DND-41 (cell line): ENCODE measurements at regions not wholly inside any gene's neighbourhood (a gene's known extent, or its start where the extent isn't known, plus 50 kb on each side); places are given as distances from the start of the nearest gene placed in this dataset.

Experiments
- EZH2 ChIP-seq: IDR thresholded peaks from 3 replicates; pipeline ENCODE4 v1.6.1; 2012; ENCODE audit warnings: borderline replicate concordance, low read depth, mild to moderate bottlenecking, moderate library complexity, low read length, inconsistent platforms; ENCODE audit not compliant: severe bottlenecking
- TF ChIP-seq, protein P1 (sequence below): IDR thresholded peaks from 2 replicates; pipeline ENCODE4 v1.5.1; 2012; ENCODE audit warnings: borderline replicate concordance, low read length, moderate library complexity, mild to moderate bottlenecking; ENCODE audit not compliant: poor library complexity, severe bottlenecking; ENCODE audit errors: extremely low read depth

DNA sequence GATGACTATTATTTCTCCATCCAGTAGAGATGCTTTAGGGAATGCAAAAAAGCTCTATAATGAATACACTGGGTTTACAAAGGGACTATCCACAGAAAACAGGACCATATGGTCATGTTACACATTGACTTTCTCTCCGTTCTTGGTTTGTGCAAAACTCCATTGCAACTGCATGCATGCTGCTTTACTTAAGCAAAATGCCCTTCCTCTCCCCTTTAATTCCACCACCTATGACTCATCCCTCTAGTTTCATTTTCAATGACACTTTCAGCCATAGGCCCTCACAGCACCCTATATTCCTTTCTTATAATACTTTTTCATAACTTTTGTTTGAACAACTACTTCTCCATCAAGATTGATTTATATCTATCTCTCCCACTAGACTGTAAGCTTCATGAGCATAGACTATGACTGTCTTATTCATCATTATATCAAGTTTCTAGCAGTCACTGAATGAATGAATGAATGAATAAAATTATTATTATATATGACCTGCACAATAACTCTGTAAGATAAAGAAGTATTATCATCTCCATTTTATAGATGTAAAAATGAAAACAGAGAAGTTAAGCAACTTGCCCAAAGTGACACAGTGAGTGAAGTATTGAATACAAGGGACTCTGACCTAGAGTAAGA, 248.9 kb downstream of the PLPP3 start:
- TF ChIP-seq, protein P1, sequence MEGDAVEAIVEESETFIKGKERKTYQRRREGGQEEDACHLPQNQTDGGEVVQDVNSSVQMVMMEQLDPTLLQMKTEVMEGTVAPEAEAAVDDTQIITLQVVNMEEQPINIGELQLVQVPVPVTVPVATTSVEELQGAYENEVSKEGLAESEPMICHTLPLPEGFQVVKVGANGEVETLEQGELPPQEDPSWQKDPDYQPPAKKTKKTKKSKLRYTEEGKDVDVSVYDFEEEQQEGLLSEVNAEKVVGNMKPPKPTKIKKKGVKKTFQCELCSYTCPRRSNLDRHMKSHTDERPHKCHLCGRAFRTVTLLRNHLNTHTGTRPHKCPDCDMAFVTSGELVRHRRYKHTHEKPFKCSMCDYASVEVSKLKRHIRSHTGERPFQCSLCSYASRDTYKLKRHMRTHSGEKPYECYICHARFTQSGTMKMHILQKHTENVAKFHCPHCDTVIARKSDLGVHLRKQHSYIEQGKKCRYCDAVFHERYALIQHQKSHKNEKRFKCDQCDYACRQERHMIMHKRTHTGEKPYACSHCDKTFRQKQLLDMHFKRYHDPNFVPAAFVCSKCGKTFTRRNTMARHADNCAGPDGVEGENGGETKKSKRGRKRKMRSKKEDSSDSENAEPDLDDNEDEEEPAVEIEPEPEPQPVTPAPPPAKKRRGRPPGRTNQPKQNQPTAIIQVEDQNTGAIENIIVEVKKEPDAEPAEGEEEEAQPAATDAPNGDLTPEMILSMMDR = no peak
- no peak for TF ChIP-seq EZH2
